Activated T-cell treated with anti-CD3 and anti-CD28 coated beads, Interleukin-2, amount 50 U/mL, for 72 hours (primary cell): ENCODE measurements at regions not wholly inside any gene's neighbourhood (a gene's known extent, or its start where the extent isn't known, plus 50 kb on each side); places are given as distances from the start of the nearest gene placed in this dataset.
A peak's percentile ranks its signal among the peaks of the same experiment; 100 is the strongest.

ENCODE experiments used
- ATAC-seq, 2 donors: fragments of 150-1000 bp; cut with Tn5 transposase; replicated peaks in 1 of 2; 2 replicates each; pipeline ENCODE4 v1.10.0; 2021; ENCODE audit warnings: moderate library complexity in 2 of 2, mild to moderate bottlenecking in 1 of 2
- DNase-seq, 2 donors: peaks; one replicate each; pipeline ENCODE4 v3.0.0; 2021 to 2022; ENCODE audit warnings: mixed read lengths in 1 of 2
- H3K27ac Mint-ChIP-seq: one replicate; pipeline ENCODE4 v1.8.0; 2022; ENCODE audit warnings: mild to moderate bottlenecking, moderate library complexity, mixed read lengths
- H3K27me3 Mint-ChIP-seq: one replicate; pipeline ENCODE4 v1.8.0; 2022; ENCODE audit warnings: low read depth, mixed read lengths
- H3K36me3 Mint-ChIP-seq, 2 donors: one replicate each; pipeline ENCODE4 v1.8.0; 2022; ENCODE audit warnings: mixed read lengths in 2 of 2, mild to moderate bottlenecking in 1 of 2; ENCODE audit not compliant: insufficient read depth in 2 of 2
- H3K4me1 Mint-ChIP-seq: one replicate; pipeline ENCODE4 v1.8.0; 2022; ENCODE audit warnings: low read depth, mixed read lengths
- H3K4me3 Mint-ChIP-seq, 2 donors: one replicate each; pipeline ENCODE4 v1.8.0; 2022; ENCODE audit warnings: mild to moderate bottlenecking in 2 of 2, mixed read lengths in 2 of 2, moderate library complexity in 2 of 2
- H3K9me3 Mint-ChIP-seq, 2 donors: one replicate each; pipeline ENCODE4 v1.8.0; 2022; ENCODE audit warnings: mixed read lengths in 2 of 2

- no peak overlapping the region for H3K4me3 Mint-ChIP-seq
- peaks cover 0 to under 1% of the 10 kb centered on the region in 2 donors for H3K9me3 Mint-ChIP-seq
- H3K27me3 Mint-ChIP-seq: peaks cover 34% of the 10 kb centered on the region
- H3K4me1 Mint-ChIP-seq: no peaks in the 10 kb centered on the region
- H3K36me3 Mint-ChIP-seq: no peaks in the 10 kb centered on the region
- no peak for DNase-seq
- ATAC-seq: no peak
- no peak overlapping the region for H3K27ac Mint-ChIP-seq
Measured at GRCh38 chr9:87286506-87286905, 211.2 kb upstream of the DAPK1 start.

- Mint-ChIP-seq H3K27me3 (peaks cover 18% of the 10 kb centered on the region), H3K4me3 (no peak overlapping the region), H3K27ac (no peak overlapping the region), H3K4me1 (no peaks in the 10 kb centered on the region), H3K36me3 (no peaks in the 10 kb centered on the region), H3K9me3 (peaks cover 0 to 2% of the 10 kb centered on the region in 2 donors)
- ATAC-seq (no peak), DNase-seq (no peak)
Measured at GRCh38 chr9:87290241-87291052, 207.2 kb upstream of the DAPK1 start.

GRCh38 chr9:87292449-87293191 lies 205.0 kb upstream of the DAPK1 start:
- Mint-ChIP-seq H3K4me3 (no peak overlapping the region), H3K9me3 (peaks cover 0 to 2% of the 10 kb centered on the region in 2 donors), H3K4me1 (no peaks in the 10 kb centered on the region), H3K36me3 (no peaks in the 10 kb centered on the region), H3K27me3 (peaks cover 20% of the 10 kb centered on the region), H3K27ac (no peak overlapping the region)
- ATAC-seq (no peak), DNase-seq (no peak)

GRCh38 chr9:87294126-87294525 lies 203.5 kb upstream of the DAPK1 start:
- Mint-ChIP-seq H3K27me3 (peaks cover 20% of the 10 kb centered on the region), H3K4me1 (no peaks in the 10 kb centered on the region), H3K9me3 (peaks cover 0 to 2% of the 10 kb centered on the region in 2 donors), H3K36me3 (no peaks in the 10 kb centered on the region), H3K4me3 (no peak overlapping the region), H3K27ac (no peak overlapping the region)
- no peak for DNase-seq
- no peak for ATAC-seq

GRCh38 chr9:87300915-87301314 lies 196.8 kb upstream of the DAPK1 start:
- H3K27me3 Mint-ChIP-seq: peaks cover 42% of the 10 kb centered on the region
- H3K9me3 Mint-ChIP-seq: no peaks in the 10 kb centered on the region
- H3K27ac Mint-ChIP-seq: no peak overlapping the region
- H3K4me1 Mint-ChIP-seq: no peaks in the 10 kb centered on the region
- DNase-seq (no peak), ATAC-seq (no peak)
- no peaks in the 10 kb centered on the region for H3K36me3 Mint-ChIP-seq
- no peak overlapping the region for H3K4me3 Mint-ChIP-seq

GRCh38 chr9:87301371-87301770 lies 196.3 kb upstream of the DAPK1 start:
- no peak overlapping the region for H3K4me3 Mint-ChIP-seq
- H3K4me1 Mint-ChIP-seq: no peaks in the 10 kb centered on the region

GRCh38 chr9:87305151-87305550 lies 192.5 kb upstream of the DAPK1 start:
- Mint-ChIP-seq H3K27ac (no peak overlapping the region), H3K27me3 (peaks cover 38% of the 10 kb centered on the region), H3K9me3 (no peaks in the 10 kb centered on the region), H3K36me3 (no peaks in the 10 kb centered on the region), H3K4me1 (no peaks in the 10 kb centered on the region), H3K4me3 (no peak overlapping the region)
- no peak for ATAC-seq
- no peak for DNase-seq

More at GRCh38 chr9:87301371-87301770, 196.3 kb upstream of the DAPK1 start:
- H3K36me3 Mint-ChIP-seq: no peaks in the 10 kb centered on the region
- DNase-seq (no peak), ATAC-seq (no peak)
- no peak overlapping the region for H3K27ac Mint-ChIP-seq
- H3K27me3 Mint-ChIP-seq: peaks cover 42% of the 10 kb centered on the region
- no peaks in the 10 kb centered on the region for H3K9me3 Mint-ChIP-seq

- ATAC-seq: no peak
- H3K4me3 Mint-ChIP-seq: no peak overlapping the region
- H3K9me3 Mint-ChIP-seq: no peaks in the 10 kb centered on the region
- no peak overlapping the region for H3K27ac Mint-ChIP-seq
- H3K36me3 Mint-ChIP-seq: no peaks in the 10 kb centered on the region
- H3K27me3 Mint-ChIP-seq: peaks cover 38% of the 10 kb centered on the region
- no peaks in the 10 kb centered on the region for H3K4me1 Mint-ChIP-seq
- DNase-seq: no peak
Measured at GRCh38 chr9:87306006-87306405, 191.7 kb upstream of the DAPK1 start.

GRCh38 chr9:87307848-87308247 lies 189.8 kb upstream of the DAPK1 start:
- DNase-seq (no peak), ATAC-seq (no peak)
- Mint-ChIP-seq H3K9me3 (peaks cover 0 to 2% of the 10 kb centered on the region in 2 donors), H3K4me3 (no peak overlapping the region), H3K27me3 (peaks cover 33% of the 10 kb centered on the region), H3K4me1 (no peaks in the 10 kb centered on the region), H3K27ac (no peak overlapping the region), H3K36me3 (peaks cover 0 to 2% of the 10 kb centered on the region in 2 donors)

- H3K9me3 Mint-ChIP-seq: peaks cover 0 to 3% of the 10 kb centered on the region in 2 donors
- ATAC-seq (no peak), DNase-seq (no peak)
- peaks cover 21% of the 10 kb centered on the region for H3K27me3 Mint-ChIP-seq
- H3K36me3 Mint-ChIP-seq: peaks cover 0 to 2% of the 10 kb centered on the region in 2 donors
- H3K4me1 Mint-ChIP-seq: no peaks in the 10 kb centered on the region
- H3K4me3 Mint-ChIP-seq: no peak overlapping the region
- no peak overlapping the region for H3K27ac Mint-ChIP-seq
Measured at GRCh38 chr9:87309236-87309635, 188.4 kb upstream of the DAPK1 start.

- H3K27me3 Mint-ChIP-seq: peaks cover 14% of the 10 kb centered on the region
- no peaks in the 10 kb centered on the region for H3K4me1 Mint-ChIP-seq
- peak in 1 of 2 donors; percentile 57 for ATAC-seq
- H3K9me3 Mint-ChIP-seq: peaks cover 2 to 3% of the 10 kb centered on the region in 2 donors
- no peak overlapping the region for H3K4me3 Mint-ChIP-seq
- peaks cover 0 to 2% of the 10 kb centered on the region in 2 donors for H3K36me3 Mint-ChIP-seq
- no peak for DNase-seq
- no peak overlapping the region for H3K27ac Mint-ChIP-seq
Measured at GRCh38 chr9:87310827-87311523, 186.7 kb upstream of the DAPK1 start.

GRCh38 chr9:87319656-87320055 lies 178.0 kb upstream of the DAPK1 start:
- Mint-ChIP-seq H3K36me3 (no peaks in the 10 kb centered on the region), H3K9me3 (peaks cover 0 to 2% of the 10 kb centered on the region in 2 donors), H3K27me3 (peaks cover 19% of the 10 kb centered on the region), H3K27ac (no peak overlapping the region), H3K4me1 (no peaks in the 10 kb centered on the region), H3K4me3 (no peak overlapping the region)
- ATAC-seq (no peak), DNase-seq (no peak)
